ENCODE measurements at regions not wholly inside any gene's neighbourhood (a gene's known extent, or its start where the extent isn't known, plus 50 kb on each side); places are given as distances from the start of the nearest gene placed in this dataset.

GRCh38 chr3:153657046-153657445 lies 464.1 kb upstream of the ARHGEF26 start:
- no peak for DNase-seq (ENCODE audit: low read depth in 2 of 2)

- DNase-seq (ENCODE audit: low read depth in 2 of 2): no peak
These were observed 463.7 kb upstream of the ARHGEF26 start for GRCh38 chr3:153657461-153657860.

DNA sequence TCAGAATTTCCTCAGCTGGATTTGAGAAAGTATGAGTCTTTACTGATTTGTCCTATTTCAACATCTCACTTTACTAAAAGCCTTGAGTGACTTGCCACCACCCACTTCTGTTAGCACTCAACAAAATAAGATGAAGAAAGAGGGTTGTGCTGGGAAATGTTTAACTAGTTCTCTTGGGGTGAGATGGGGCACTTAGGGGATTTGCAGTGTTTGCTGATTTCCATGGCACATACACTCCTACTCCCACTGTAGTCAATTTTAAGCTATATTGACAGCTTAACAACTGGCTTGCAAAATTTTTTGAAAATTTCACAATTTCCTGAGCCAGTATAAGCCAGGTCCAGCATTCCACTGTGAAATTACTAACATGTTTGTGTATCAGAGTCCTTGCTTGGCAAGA lies 463.1 kb upstream of the ARHGEF26 start:
- DNase-seq (ENCODE audit: low read depth in 2 of 2): no peak

DNA sequence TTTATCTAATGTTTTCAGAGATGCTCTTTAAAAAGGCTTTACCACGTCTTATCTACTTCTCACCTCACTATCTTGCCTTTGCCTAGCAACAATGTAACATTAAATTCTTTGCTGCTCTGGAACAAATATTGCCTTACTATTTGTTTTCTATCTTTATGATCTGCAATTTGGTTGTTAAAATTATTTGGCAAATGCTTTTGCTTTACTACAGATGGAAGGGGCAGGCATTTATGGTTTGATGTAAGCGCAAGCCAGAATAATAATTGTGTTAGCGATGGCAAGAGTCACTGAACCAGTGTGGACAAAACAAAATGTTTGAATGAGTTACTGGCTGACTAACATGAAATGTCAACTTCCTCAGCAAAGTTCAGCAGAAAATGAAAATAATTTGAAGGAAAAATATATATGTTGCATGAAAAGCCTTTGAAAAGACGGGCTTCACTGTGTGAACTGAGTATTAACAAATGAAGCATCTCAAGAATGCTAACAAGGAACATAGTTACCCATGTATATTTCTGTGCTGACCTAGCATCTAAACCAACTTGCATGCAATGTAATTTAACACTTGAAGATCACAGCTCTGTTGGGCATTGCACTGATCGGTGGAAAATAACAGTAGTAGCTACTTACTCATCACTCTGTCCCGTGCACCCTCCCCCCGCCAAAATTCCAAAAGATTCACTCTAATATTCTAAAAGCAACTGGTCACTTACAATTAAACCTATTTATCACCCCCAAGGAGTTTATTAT lies 454.0 kb upstream of the ARHGEF26 start:
- no peak for DNase-seq (ENCODE audit: low read depth in 2 of 2)

DNA sequence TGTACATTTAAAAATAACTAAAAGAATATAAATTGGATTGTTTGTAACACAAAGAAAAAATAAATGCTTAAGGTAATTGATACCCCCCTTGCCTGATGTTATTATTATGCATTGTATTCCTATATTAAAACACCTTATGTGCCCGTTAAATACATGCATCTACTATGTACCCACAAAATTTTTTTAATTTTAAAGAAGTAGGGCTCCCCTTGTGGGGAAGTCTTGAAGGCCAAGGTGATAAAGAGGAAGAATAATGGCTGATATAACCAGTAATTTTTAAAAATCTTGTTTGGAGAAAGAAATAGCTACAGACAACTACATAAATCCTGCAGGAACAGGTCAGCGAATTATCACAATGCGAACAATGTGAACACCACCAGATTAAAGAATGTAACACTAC lies 451.7 kb upstream of the ARHGEF26 start:
- DNase-seq (ENCODE audit: low read depth in 2 of 2): no peak

DNA sequence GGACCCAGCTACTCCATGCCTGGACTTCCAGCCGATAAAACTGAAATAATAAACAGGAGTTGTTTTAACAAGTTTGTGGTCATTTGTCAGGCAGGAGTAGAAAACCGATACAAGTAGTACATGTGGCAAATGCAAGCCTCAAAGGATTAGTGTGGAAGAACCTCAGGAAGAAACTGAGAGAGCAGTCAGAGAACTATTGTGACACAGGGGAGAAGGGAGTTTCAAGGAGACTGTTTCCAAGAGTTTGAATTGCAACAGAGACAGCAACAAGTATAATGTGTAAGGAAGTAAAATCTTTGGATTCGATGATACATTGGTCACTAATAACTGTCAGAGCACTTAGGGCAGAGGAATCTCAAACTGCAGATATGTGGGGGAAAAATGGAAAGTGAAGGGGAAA lies 450.6 kb upstream of the ARHGEF26 start:
- DNase-seq (ENCODE audit: low read depth in 2 of 2): no peak

DNA sequence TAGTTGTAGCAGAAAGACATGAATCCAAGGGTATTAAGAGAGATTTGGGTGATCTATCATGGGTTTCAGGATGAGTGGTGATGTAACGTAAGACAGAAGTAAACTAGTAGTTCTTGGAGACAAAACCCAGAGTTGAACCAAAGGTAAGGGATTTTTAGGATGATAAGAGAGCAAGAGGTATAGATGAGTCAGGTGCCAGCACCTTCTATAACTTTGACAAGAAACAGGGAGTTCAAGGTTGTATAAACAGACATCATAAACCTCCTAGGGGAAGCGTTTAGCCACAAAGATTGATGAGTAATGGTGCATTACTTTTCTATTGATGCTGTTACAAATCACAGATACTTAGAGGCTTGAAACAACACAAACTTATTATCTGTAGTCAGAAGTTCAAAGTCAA lies 447.3 kb upstream of the ARHGEF26 start:
- DNase-seq (ENCODE audit: low read depth in 2 of 2): no peak

DNA sequence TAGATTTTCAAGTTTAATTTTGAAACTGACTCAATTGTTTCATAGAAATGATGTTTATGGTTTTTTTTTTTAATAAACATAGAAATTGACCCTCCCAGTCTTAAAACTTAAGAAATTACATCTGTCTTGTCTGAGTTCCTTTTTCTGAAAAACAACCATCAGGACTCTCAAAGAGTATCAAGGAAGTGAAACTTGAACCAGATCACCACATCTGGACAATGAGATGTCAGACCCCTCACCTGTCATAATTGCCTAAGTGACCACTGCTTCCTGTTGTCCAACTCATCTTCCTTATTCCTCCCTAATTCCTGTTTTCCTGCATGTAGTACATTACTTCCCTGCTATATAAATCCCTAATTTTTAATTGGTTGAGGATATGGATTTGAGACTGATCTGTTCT lies 441.5 kb upstream of the ARHGEF26 start:
- DNase-seq (ENCODE audit: low read depth in 2 of 2): no peak

GRCh38 chr3:153680526-153680925 lies 440.7 kb upstream of the ARHGEF26 start:
- DNase-seq (ENCODE audit: low read depth in 2 of 2): no peak

DNA sequence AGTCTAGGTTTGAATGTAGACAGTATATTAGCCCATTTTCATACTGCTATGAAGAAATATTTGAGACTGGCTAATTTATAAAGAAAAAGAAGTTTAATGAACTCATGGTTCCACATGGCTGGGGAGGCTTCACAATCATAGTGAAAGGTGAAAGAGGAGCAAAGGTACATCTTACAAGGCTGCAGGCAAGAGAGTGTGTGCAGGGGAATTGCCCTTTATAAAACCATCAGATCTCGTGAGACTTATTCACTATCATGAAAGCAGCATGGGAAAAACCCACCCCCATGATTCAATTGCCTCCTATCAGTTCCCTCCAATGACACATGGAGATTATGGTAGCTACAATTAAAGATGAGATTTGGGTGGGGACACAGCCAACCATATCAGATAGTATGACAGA lies 440.1 kb upstream of the ARHGEF26 start:
- DNase-seq (ENCODE audit: low read depth in 2 of 2): no peak

DNA sequence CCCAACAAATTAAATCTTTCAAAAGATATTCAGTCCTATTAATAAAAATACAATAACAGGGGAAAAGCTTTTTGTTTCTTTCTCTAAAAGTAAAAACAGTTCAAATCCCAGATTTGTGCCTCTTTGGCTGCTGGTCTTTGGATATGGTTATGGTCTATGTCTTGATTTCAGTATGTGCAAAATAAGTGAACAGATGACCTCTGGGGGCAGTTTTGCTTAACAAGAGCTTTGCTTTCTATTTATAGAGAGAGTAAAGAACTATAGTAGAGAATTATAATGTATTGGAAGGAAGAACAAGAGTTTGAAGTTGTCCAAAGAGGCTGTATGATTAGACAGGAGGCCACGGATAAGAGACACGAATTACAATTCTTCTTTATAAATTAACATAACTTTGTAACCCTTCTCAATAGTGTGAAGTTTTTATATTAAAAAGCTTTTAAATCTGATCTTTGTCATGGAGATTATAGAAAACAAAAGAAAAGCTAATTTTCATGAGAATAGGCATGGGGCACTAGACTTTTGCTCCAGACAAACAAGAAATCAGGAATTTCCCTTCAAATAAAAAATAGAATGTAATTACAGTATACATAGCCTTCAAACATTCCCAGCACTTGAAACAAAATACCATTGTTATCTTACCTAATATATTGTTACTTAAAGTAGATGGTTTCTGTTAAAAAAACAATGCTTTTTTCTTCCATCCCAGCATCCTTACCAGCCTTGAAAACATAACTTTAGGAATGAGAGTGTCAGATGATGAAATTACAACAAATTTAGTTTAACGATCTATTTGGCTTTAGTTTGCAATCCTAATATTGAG lies 432.7 kb upstream of the ARHGEF26 start:
- DNase-seq (ENCODE audit: low read depth in 2 of 2): no peak

DNA sequence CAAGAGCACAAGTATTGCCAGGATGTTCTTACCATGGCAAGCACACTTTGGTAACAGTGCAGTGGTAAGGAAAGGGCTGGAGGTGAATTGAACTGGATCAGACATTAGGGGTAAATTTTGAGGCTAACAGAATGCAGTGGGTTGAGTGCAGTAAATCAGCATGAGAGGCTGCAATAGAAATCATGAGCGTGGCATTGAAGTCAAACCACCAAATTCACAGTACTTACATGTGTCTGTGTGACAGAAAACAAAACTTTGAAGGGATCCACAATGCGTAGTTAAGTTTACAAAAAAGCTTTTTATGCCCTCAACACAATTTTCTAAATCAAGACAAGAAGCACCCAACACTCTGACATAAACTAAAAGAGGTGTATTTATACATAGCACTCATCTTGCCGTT lies 428.0 kb upstream of the ARHGEF26 start:
- no peak for DNase-seq (ENCODE audit: low read depth in 2 of 2)

DNA sequence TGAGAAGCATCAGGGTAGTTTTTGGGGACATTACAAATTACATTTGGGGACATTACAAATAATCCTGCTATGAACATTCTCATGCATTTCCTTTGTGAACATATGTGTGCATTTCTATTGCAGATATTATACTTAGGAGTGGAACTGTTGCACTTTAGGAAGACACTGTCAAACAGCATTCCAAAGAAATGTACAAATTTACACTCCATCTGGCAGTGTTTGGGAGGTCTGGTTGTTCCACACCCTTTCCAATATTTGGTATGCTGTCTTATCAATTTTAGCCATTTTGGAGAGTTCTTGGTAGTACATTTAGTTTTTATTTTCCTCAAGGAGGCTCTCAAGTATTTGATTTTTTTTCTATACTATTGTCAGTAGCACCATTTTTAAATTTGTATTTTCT lies 419.1 kb upstream of the ARHGEF26 start:
- DNase-seq (ENCODE audit: low read depth in 2 of 2): no peak

- DNase-seq (ENCODE audit: low read depth in 2 of 2): no peak
These were observed 417.1 kb upstream of the ARHGEF26 start for GRCh38 chr3:153704115-153704514.

GRCh38 chr3:153706706-153707105 lies 414.5 kb upstream of the ARHGEF26 start:
- DNase-seq (ENCODE audit: low read depth in 2 of 2): no peak

DNA sequence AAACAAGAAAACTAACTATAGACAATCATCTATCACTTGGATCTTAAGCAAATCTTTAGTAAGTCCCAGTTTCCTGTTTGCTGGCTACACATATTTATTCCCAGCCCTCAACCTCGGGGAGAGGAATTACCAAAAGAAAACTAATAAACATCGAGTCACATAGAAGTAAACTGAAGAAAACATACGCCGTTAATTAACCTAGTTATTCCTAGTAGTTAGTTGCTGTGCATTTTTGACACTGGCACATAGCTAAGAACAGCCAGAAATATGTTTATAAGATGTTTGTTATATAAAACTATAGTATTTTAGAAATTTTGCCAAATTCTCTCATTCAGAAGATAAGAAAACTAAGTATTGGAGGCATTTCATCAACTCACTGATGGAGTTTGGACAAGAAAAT lies 407.2 kb upstream of the ARHGEF26 start:
- DNase-seq (ENCODE audit: low read depth in 2 of 2): no peak

GRCh38 chr3:153714588-153715290 lies 406.5 kb upstream of the ARHGEF26 start:
- DNase-seq (ENCODE audit: low read depth in 2 of 2): no peak

DNA sequence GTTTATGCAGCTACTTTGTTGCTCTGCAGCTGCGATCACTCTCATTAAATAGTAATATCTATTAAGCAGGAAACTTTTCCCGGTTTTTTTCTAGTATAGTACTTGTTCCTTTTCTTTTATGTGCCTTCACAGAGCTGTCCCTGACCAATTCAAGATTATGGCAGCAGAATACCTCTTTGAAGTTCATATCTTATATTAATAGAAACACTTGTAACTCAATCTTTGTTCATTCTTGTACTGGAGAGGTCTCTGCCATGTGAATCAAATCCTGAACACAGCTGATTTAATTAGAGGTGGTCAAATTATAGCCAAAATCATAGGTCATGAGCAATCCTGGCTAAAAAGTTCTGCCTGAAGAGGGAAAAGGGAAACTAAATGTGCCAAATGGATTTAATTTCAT lies 399.0 kb upstream of the ARHGEF26 start:
- no peak for DNase-seq (ENCODE audit: low read depth in 2 of 2)

DNA sequence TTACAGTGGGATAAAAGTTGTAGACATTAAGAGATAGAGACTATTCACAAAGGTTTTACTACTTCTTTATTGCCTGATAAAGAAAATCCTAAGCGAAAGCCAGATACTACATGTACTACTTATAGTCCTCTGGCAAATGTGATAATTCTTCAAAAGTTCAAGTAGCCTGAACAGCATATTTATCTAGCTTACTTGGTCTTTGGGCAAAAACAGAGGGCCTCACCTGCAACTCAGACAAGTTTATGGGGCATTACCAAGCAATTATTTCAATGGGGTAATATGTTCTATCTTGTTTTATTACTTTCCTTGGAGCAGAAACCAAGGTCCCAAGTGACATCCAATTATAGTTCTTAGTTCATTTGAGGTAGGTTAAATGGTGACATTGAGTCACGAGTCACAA lies 390.1 kb upstream of the ARHGEF26 start:
- no peak for DNase-seq (ENCODE audit: low read depth in 2 of 2)

- DNase-seq (ENCODE audit: low read depth in 2 of 2): no peak
These were observed 386.2 kb upstream of the ARHGEF26 start for GRCh38 chr3:153734777-153735551.

- DNase-seq (ENCODE audit: low read depth in 2 of 2): no peak
These were observed 381.1 kb upstream of the ARHGEF26 start for GRCh38 chr3:153740109-153740508.

- DNase-seq (ENCODE audit: low read depth in 2 of 2): no peak
These were observed 376.3 kb upstream of the ARHGEF26 start for GRCh38 chr3:153744889-153745288.

Measured in stimulated activated CD4-positive, alpha-beta T cell treated with anti-CD3 and anti-CD28 coated beads, Interleukin-4, amount 100 ng/mL, for 48 hours (primary cell).